IMR-90 (cell line): ENCODE measurements at regions not wholly inside any gene's neighbourhood (a gene's known extent, or its start where the extent isn't known, plus 50 kb on each side); places are given as distances from the start of the nearest gene placed in this dataset.

ENCODE experiments used
- ATAC-seq: fragments of 200-7000 bp; cut with Tn5 transposase; 2 replicates; pipeline ENCODE4 v1.9.1; 2020; ENCODE audit warnings: low read depth, mild to moderate bottlenecking, moderate library complexity
- BruUV-seq: library from RNA; stranded (reverse); fragments of 400-500 nt; replicated peaks from 2 replicates; lab custom pipeline; 2021; lab: Mats Ljungman, UMichigan
- CTCF ChIA-PET: fragments of 300-600 bp; formaldehyde crosslinking; extraction: SDS; loops from one replicate; lab custom pipeline; 2021; ENCODE audit warnings: antibody characterized with exemption; lab: Yijun Ruan, JAX
- POLR2A ChIA-PET: fragments of 300-600 bp; sonication (Branson Sonifier 250); formaldehyde crosslinking; loops from one replicate; lab custom pipeline; 2022; ENCODE audit warnings: antibody characterized with exemption; ENCODE audit not compliant: unreplicated experiment; lab: Charles Lee
- DNase-seq: peaks from one replicate; pipeline ENCODE4 v3.0.0; 2013
- H2AFZ ChIP-seq: replicated peaks from 2 replicates; pipeline ENCODE3; 2013; ENCODE audit warnings: low read length, mild to moderate bottlenecking; ENCODE audit not compliant: poor library complexity
- H2AK5ac ChIP-seq: 2 replicates; pipeline ENCODE4 v1.6.1; 2013; ENCODE audit warnings: low read depth, low read length, inconsistent platforms
- H2AK9ac ChIP-seq: replicated peaks from 2 replicates; pipeline ENCODE3; 2013; ENCODE audit warnings: mild to moderate bottlenecking, low read depth, low read length, moderate library complexity; ENCODE audit not compliant: poor library complexity
- H2BK120ac ChIP-seq: 2 replicates; pipeline ENCODE4 v1.6.1; 2013; ENCODE audit warnings: low read depth, low read length, inconsistent platforms
- H2BK15ac ChIP-seq: 3 replicates; pipeline ENCODE4 v1.6.1; 2013; ENCODE audit warnings: low read depth, low read length, inconsistent platforms
- H2BK20ac ChIP-seq: 2 replicates; pipeline ENCODE4 v1.6.1; 2013; ENCODE audit warnings: low read depth, mild to moderate bottlenecking, inconsistent platforms, low read length, moderate library complexity
- H2BK5ac ChIP-seq: 2 replicates; pipeline ENCODE4 v1.6.1; 2013; ENCODE audit warnings: mild to moderate bottlenecking, low read depth, low read length, inconsistent platforms; ENCODE audit not compliant: poor library complexity, severe bottlenecking
- H3K14ac ChIP-seq: replicated peaks from 2 replicates; pipeline ENCODE4 v1.6.1; 2013; ENCODE audit warnings: low read depth, low read length, inconsistent platforms
- H3K18ac ChIP-seq: 2 replicates; pipeline ENCODE4 v1.6.1; 2013; ENCODE audit warnings: low read depth, low read length, control low read depth
- H3K23ac ChIP-seq: 2 replicates; pipeline ENCODE4 v1.6.1; 2013; ENCODE audit warnings: low read depth, low read length, inconsistent platforms
- H3K27ac ChIP-seq: 2 replicates; pipeline ENCODE4 v1.5.1; 2013; ENCODE audit warnings: mild to moderate bottlenecking, control low read depth, low read length; ENCODE audit not compliant: insufficient read depth
- H3K27me3 ChIP-seq: 2 replicates; pipeline ENCODE4 v1.6.1; 2013; ENCODE audit warnings: low read length; ENCODE audit not compliant: control insufficient read depth, insufficient read depth
- H3K36me3 ChIP-seq: 2 replicates; pipeline ENCODE4 v1.6.1; 2013; ENCODE audit warnings: low read length, mixed read lengths; ENCODE audit not compliant: control insufficient read depth, insufficient read depth
- H3K4ac ChIP-seq: 2 replicates; pipeline ENCODE4 v1.6.1; 2013; ENCODE audit warnings: low read depth, low read length, inconsistent platforms
- H3K4me1 ChIP-seq: 2 replicates; pipeline ENCODE4 v1.6.1; 2013; ENCODE audit warnings: low read length, mixed read lengths; ENCODE audit not compliant: control insufficient read depth, insufficient read depth
- H3K4me2 ChIP-seq: 2 replicates; pipeline ENCODE4 v1.6.1; 2013; ENCODE audit warnings: low read depth, mild to moderate bottlenecking, control low read depth, low read length, moderate library complexity
- H3K4me3 ChIP-seq: 2 replicates; pipeline ENCODE4 v1.5.1; 2013; ENCODE audit warnings: low read depth, mild to moderate bottlenecking, control low read depth, low read length, moderate library complexity; ENCODE audit not compliant: insufficient read depth
- H3K56ac ChIP-seq: 2 replicates; pipeline ENCODE4 v1.6.1; 2013; ENCODE audit warnings: low read length, inconsistent platforms; ENCODE audit not compliant: insufficient read depth; ENCODE audit errors: extremely low read depth
- H3K79me1 ChIP-seq, 2 experiments: 2 replicates each; pipeline ENCODE4 v1.6.1; 2013; ENCODE audit warnings: low read length in 2 of 2, inconsistent platforms in 1 of 2, low read depth in 1 of 2
- H3K9ac ChIP-seq: 2 replicates; pipeline ENCODE4 v1.6.1; 2013; ENCODE audit warnings: low read depth, low read length, control low read depth
- H3K9me1 ChIP-seq: 2 replicates; pipeline ENCODE4 v1.6.1; 2013; ENCODE audit warnings: low read length, inconsistent platforms; ENCODE audit not compliant: insufficient read depth
- H3K9me3 ChIP-seq: 2 replicates; pipeline ENCODE4 v1.6.1; 2013; ENCODE audit warnings: low read length; ENCODE audit not compliant: control insufficient read depth, insufficient read depth
- H4K20me1 ChIP-seq: 2 replicates; pipeline ENCODE4 v1.6.1; 2013; ENCODE audit warnings: low read length, inconsistent platforms; ENCODE audit not compliant: insufficient read depth
- H4K5ac ChIP-seq: 2 replicates; pipeline ENCODE4 v1.6.1; 2013; ENCODE audit warnings: mild to moderate bottlenecking, low read depth, low read length, control low read depth
- H4K8ac ChIP-seq, 2 experiments: 2 replicates each; pipeline ENCODE4 v1.6.1; 2013; ENCODE audit warnings: low read depth in 2 of 2, low read length in 2 of 2, control low read depth in 1 of 2, inconsistent platforms in 1 of 2
- H4K91ac ChIP-seq: 2 replicates; pipeline ENCODE4 v1.6.1; 2013; ENCODE audit warnings: low read depth, low read length, inconsistent platforms; ENCODE audit not compliant: insufficient read depth
- BHLHE40 ChIP-seq: fragments of 150-350 bp; IDR thresholded peaks from 2 replicates; pipeline ENCODE4 v1.6.1; 2016; ENCODE audit warnings: mild to moderate bottlenecking, low read depth, low read length
- FOS ChIP-seq: fragments of 150-350 bp; IDR thresholded peaks from 2 replicates; pipeline ENCODE4 v1.6.1; 2016; ENCODE audit warnings: low read depth, low read length
- MXI1 ChIP-seq: IDR thresholded peaks from 2 replicates; pipeline ENCODE4 v1.6.1; 2012; ENCODE audit warnings: low read depth, mild to moderate bottlenecking, low read length, moderate library complexity, borderline replicate concordance
- SMC3 ChIP-seq: fragments of 150-350 bp; IDR thresholded peaks from 2 replicates; pipeline ENCODE4 v1.6.1; 2016; ENCODE audit warnings: low read depth, mild to moderate bottlenecking, antibody characterized with exemption, low read length, moderate library complexity
- WGBS, 2 experiments: methylation state at CpG; one replicate each; pipeline versions ENCODE4 v1.1.5 to v1.1.7; 2013; ENCODE audit warnings: missing lambda C conversion rate in 2 of 2; ENCODE audit not compliant: insufficient read length in 1 of 2; ENCODE audit errors: extremely low coverage in 2 of 2; 5-methylcytosine and 5-hydroxymethylcytosine counted together
- dilution Hi-C: fragments of 300-500 bp; cut with HindIII; formaldehyde crosslinking; loops from one replicate; pipeline ENCODE4 v1.14.3; 2018; ENCODE audit warnings: low sequenced_read_pairs; ENCODE audit not compliant: unreplicated experiment
- in situ Hi-C: fragments of 300-500 bp; cut with MboI; formaldehyde crosslinking; loops from 3 replicates; pipeline ENCODE4 v1.14.3; 2019; ENCODE audit warnings: low sequenced_read_pairs, inconsistent platforms, mixed read lengths
- intact Hi-C: fragments of 100-400 bp; cut with micrococcal nuclease; formaldehyde crosslinking; loops from 2 replicates; pipeline ENCODE4 v1.10.0; 2022

- 0% methylated on average over 1 of the region's 2 CpGs; no CpG with 5 or more reads in 1 of the 2 experiments for WGBS, 2 experiments
- Histone ChIP-seq H3K27me3 (no peaks in the 10 kb centered on the region), H3K9ac (no peak overlapping the region), H3K4me2 (0 out of 2 replicates have a peak overlapping the region, but pooled peaks have one; percentile 26), H4K20me1 (no peaks in the 10 kb centered on the region), H2AK5ac (no peak overlapping the region), H4K5ac (no peak overlapping the region), H3K4me3 (no peak overlapping the region), H3K27ac (no peak overlapping the region), H3K9me1 (0 out of 2 replicates have a peak, but pooled peaks cover 4% of the 10 kb centered on the region), H3K4me1 (peaks cover 1% of the 10 kb centered on the region; the same call in 1 of the 2 replicates), H4K8ac (peak overlapping the region in 1 of 2 experiments; percentile 42; a peak in 1 of 4 replicates), H3K18ac (no peak overlapping the region; the same call in 1 of the 2 replicates), H3K36me3 (no peaks in the 10 kb centered on the region), H3K23ac (no peak overlapping the region), H2AK9ac (no peak overlapping the region), H2BK5ac (no peak overlapping the region), H4K91ac (no peak overlapping the region), H2BK15ac (0 out of 3 replicates have a peak overlapping the region, but pooled peaks have one; percentile 15), H2AFZ (no peak overlapping the region), H3K9me3 (no peaks in the 10 kb centered on the region), H3K79me1 (no peaks in the 10 kb centered on the region), H3K56ac (no peak overlapping the region), H2BK120ac (peak overlapping the region; percentile 80), H3K14ac (no peak overlapping the region), H2BK20ac (peak overlapping the region; percentile 46; the same call in 1 of the 2 replicates), H3K4ac (peak overlapping the region; percentile 0; the same call in 1 of the 2 replicates)
- no TSS peak for BruUV-seq
- intact Hi-C loops, result no loop called here
- DNase-seq, result peak; percentile 59
- ChIA-PET CTCF (interaction anchor here (0.6 kb wide), 1 partner anchor 487 kb away, joined by 3 read pairs; no protein-coding TSS in a partner anchor), POLR2A (no interaction called here)
- TF ChIP-seq BHLHE40 (no peak), FOS (no peak), SMC3 (no peak), MXI1 (no peak)
- in situ Hi-C loops, result no loop called here
- no peak for ATAC-seq
- dilution Hi-C loops, result no loop called here
Measured at GRCh38 chrX:22325096-22325495, 52.4 kb downstream of the CBLL2 start.
